Right hindlimb (tissue), 1 donor: ENCODE measurements at regions not wholly inside any gene's neighbourhood (a gene's known extent, or its start where the extent isn't known, plus 50 kb on each side); places are given as distances from the start of the nearest gene placed in this dataset.

Experiments used
- DNase-seq: peaks from one replicate; pipeline ENCODE4 v3.0.0-alpha.2; 2018

- DNase-seq: no peak
Measured at GRCh38 chr6:134738211-134738885, 211.6 kb downstream of the ALDH8A1 start.

DNA sequence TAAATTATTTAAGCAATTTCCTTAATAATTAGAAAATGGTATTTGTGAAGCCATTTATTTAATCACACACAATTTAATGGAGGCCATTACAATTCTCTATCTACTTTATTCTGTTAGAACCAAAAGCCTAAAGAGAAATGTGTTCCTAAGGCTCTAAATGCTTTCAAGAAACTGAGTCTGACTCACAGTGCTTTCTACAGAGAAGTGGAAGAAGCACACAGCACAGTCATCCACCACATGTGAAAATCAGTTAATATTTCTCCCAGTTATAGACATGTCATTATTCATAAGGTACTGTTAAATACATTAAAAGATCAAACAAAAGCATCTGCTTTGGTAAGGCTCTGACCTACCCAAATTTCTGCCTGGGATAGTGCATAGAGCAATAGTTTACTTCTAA, 214.4 kb downstream of the ALDH8A1 start:
- DNase-seq: no peak

GRCh38 chr6:134734312-134734869, 215.5 kb downstream of the ALDH8A1 start:
- no peak for DNase-seq

GRCh38 chr6:134733801-134734200, 216.1 kb downstream of the ALDH8A1 start:
- DNase-seq: no peak

GRCh38 chr6:134732763-134733162, 217.1 kb downstream of the ALDH8A1 start:
- no peak for DNase-seq

DNA sequence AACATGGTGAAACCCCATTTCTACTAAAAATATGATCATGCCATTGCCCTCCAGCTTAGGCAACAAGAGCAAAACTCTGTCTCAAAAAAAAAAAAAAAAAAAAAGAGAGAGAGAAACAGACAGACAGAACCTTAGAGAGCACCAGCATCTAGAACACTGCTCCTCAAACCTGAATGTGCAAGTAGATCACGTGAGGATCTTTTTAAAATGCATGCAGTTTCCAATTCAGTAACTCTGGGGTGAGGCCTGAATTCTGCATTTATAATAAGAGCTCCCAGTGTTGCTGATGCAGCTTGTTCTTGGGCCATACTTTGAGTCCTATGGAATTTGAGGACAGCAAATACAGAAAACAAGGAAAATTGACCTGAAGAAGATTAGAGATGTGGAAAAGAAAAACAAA, 218.3 kb downstream of the ALDH8A1 start:
- no peak for DNase-seq

DNA sequence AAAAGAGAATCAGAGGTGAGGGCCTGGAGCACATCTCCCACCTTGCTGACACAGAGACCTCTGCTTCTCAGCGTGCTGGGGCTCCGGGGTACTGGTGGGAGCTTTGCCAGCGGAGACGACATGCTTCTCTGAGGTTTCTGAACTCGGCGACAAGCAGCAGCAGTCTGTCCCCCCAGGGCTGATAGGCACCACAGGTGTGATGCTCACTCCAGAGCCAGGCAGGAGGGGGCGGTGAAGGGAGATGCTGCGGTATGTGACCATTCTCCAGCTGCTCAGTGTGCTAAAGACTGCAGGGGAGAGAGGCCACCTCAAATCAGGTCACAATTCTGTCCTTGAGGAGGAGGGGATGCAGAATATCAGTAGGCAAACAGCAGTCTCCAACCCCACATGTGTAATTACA, 219.9 kb downstream of the ALDH8A1 start:
- no peak for DNase-seq

- no peak for DNase-seq
Measured at GRCh38 chr6:134729561-134729960, 220.3 kb downstream of the ALDH8A1 start.

- no peak for DNase-seq
Measured at GRCh38 chr6:134727081-134727480, 222.8 kb downstream of the ALDH8A1 start.

DNA sequence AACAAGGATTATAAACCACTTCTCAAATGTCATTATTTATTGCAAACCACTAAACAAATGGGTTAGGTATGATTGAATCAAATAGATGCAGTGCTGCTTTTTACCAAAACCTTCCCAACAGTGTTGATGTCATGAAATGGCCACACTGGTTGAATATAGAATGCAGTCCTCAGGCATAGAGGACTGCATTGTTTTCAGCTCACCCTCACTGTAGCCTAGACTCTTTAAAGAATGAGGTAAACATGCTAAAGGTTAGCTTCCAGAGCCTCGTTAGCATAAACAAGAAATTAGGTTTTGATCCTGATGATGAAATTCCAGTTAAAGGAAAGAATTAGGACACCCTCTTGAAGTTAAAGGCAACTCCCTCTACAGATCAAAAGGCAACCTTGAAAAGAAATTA, 224.3 kb downstream of the ALDH8A1 start:
- no peak for DNase-seq

DNA sequence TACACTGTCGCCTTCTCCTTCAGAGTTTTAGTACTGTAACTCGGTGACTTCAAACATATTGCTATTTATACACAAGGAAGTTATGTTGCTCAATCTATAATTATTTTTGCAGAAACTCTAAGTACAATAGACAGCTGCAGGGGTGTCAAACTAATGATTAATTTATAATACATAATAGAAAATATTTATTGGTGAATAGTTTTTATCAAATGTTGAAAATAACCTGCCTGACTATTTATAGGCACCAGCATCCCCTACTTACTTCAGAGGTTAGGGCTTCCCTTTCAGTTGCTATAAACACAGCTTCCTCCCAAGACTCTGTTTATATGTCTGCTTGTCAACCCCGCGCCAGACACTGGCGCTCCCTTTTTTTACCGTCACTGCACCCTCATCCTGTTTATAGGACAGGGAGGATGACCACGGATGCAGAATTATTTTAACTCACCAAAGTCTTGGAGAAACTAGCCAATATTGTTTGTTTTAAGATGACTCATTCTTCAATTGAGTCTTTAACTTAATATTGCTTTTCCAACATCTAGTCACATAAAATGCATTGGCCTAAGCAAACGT, 225.0 kb downstream of the ALDH8A1 start:
- no peak for DNase-seq

DNA sequence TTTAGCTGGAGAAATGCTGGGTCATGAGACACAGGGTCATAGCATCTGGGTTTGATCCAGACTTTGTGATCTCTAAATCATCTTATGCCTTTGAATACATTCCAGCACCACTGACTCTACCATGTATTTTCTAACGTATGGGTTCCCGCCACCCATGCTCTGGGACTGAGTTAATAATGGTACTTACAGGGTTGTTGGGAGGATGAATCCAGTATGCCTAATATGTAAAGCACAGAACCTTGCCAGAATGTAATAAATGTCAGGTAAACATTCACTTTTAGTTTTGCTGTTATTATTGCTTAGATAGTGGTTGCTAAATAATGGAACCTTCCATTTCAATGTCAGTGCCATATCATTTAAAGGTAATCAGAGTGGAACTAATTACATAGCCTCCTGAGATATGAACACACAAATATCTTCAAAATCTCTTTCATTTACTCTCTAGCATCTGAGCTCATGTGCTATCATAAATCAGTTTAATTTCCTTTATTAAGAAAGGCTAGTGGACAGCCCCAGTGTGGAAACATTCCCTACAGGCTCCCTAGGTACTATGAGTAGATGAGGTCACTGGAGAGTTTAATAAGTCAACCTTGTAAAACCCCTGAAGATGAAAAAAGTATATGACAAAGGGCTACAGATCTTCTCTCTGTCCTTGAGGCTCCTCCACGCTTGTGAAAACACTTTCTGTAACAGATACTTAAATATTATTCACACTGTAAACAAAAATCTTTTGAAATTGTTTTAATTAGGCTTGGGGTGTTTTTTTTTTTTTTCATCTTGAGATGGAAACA, 226.6 kb downstream of the ALDH8A1 start:
- no peak for DNase-seq

DNA sequence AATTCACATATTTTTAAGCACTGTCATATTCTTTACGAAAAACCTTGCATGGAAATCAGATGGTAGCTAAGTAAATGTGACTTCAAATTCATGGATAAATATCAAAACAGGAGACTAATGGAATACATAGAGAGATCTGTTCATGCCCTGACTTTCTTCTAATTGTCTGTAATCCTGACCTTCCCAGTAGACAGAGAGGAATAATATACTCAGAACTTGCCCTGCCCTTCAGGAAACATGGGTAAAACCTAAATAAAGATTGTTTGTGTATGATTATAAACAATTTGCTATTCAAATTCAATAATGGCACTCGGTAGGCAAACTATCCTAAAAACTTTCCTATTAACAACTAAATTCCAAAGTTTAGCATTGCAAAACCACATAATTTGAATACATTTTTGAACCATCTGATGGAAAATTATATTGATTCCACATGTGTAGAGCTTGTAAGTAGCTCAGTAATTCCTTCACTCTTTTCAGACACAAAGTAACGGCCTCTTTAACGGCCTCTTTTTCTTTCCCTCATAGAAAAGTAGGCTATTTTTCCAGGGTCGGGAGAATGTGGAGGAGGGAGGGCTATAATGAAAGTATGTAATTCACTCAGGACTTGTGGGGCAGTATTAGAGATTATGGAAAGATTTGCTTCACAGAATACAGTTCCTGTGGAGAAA, 227.6 kb downstream of the ALDH8A1 start:
- DNase-seq: no peak

DNA sequence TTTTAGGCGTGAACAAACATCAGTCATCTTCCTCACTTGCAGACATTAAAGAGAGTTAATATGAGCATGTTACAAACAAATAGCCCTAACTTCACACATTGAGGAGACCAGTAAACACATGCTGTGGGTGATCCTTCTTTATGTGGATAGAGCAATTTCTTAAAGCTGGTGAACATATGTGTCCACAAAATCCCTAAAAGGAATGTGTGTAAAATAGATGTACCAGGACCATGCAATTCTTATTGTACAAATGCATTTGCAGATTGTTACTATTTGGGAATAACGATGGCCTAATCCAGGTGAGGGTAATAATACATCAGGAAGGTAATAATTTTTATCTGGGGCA, 228.9 kb downstream of the ALDH8A1 start:
- no peak for DNase-seq

- DNase-seq: no peak
Measured at GRCh38 chr6:134720353-134721059, 229.4 kb downstream of the ALDH8A1 start.

GRCh38 chr6:134719911-134720310, 230.0 kb downstream of the ALDH8A1 start:
- DNase-seq: no peak

DNA sequence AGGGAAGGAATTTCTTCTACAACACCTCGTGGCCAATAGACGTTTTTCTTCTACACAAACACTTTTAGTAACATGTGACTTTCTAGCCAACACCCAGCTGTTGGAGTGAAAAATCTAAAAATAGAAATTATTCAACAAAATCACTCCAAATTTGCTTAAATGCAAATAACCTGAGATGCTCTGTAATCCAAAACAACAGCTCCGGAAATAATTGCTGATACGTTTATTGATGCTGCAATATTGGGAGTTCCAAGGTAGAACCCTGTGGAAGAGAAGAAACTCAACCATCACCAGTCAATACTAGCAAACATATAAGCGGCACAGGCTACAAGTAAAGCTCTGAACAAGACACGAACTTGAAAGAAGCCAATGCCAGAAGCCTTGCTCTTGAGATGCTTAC, 230.6 kb downstream of the ALDH8A1 start:
- DNase-seq: no peak

DNA sequence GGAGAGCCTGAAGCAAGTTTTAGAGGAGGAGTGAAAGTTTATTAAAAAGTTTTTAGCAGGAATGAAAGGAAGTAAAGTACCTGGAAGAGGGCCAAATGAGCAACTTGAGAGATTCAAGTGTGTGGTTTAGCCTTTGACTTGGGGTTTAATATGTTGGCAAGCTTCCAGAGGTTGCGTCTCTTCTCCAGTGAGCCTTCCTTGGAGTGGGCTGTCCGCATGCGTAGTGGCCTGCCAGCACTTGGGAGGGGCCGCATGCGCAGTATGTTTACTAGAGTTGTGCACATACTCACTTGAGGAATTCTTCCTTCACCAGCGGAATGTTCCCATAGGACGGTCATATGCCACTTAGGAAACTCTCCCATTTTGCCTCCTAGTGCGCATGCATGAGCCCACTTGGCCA, 235.2 kb downstream of the ALDH8A1 start:
- peak; percentile 36 for DNase-seq

GRCh38 chr6:134714113-134714512, 235.8 kb downstream of the ALDH8A1 start:
- no peak for DNase-seq

DNA sequence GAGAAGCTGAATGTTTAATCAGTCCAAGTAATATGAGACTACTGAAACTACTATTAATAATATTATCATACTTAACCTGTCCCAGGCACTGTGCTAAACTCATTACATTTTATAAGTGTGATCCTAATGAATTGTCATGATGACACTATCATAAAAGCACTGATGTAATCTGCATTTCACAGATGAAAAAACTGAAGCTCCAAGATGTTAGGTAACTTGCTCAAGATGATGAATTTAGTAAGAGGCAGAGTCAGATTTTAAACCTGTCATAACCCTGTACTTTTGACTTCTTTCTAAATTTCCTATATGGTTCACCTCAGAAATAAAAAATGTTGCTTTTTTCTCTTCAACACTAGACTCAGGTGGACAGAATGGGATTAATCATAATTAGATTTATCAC, 237.6 kb downstream of the ALDH8A1 start:
- DNase-seq: no peak

- no peak for DNase-seq
Measured at GRCh38 chr6:134708079-134708478, 241.8 kb downstream of the ALDH8A1 start.

- DNase-seq: no peak
Measured at GRCh38 chr6:134707342-134708031, 242.4 kb downstream of the ALDH8A1 start.
